Osteoblast (primary cell): ENCODE measurements at regions not wholly inside any gene's neighbourhood (a gene's known extent, or its start where the extent isn't known, plus 50 kb on each side); places are given as distances from the start of the nearest gene placed in this dataset.

Source experiments
- DNase-seq: peaks from one replicate; pipeline ENCODE4 v3.0.0; 2011; ENCODE audit warnings: low spot score, mixed read lengths; ENCODE audit not compliant: insufficient read length; ENCODE audit errors: missing footprints
- H2AFZ ChIP-seq: 2 replicates; pipeline ENCODE4 v1.6.0; 2011; ENCODE audit warnings: mild to moderate bottlenecking, low read length
- H3K27ac ChIP-seq: 2 replicates; pipeline ENCODE4 v1.5.1; 2011; ENCODE audit warnings: mild to moderate bottlenecking, low read depth, low read length, moderate library complexity
- H3K27me3 ChIP-seq: 2 replicates; pipeline ENCODE4 v1.6.0; 2012; ENCODE audit warnings: mild to moderate bottlenecking, control low read depth, inconsistent platforms, low read length, moderate library complexity; ENCODE audit not compliant: insufficient read depth
- H3K36me3 ChIP-seq: 2 replicates; pipeline ENCODE4 v1.5.1; 2011; ENCODE audit warnings: mild to moderate bottlenecking, low read length, control low read depth, moderate library complexity; ENCODE audit not compliant: insufficient read depth
- H3K4me1 ChIP-seq: 2 replicates; pipeline ENCODE4 v1.5.1; 2011; ENCODE audit warnings: mild to moderate bottlenecking, low read length, control low read depth, moderate library complexity; ENCODE audit not compliant: insufficient read depth
- H3K4me2 ChIP-seq: 2 replicates; pipeline ENCODE4 v1.6.0; 2011; ENCODE audit warnings: mild to moderate bottlenecking, low read length; ENCODE audit not compliant: insufficient read depth
- H3K4me3 ChIP-seq: fragments of 200-600 bp; sonication (generic); 3 replicates; pipeline ENCODE4 v1.5.1; 2012; ENCODE audit warnings: mild to moderate bottlenecking, low read length, inconsistent platforms; ENCODE audit not compliant: insufficient read depth
- H3K79me2 ChIP-seq: 2 replicates; pipeline ENCODE4 v1.6.0; 2012; ENCODE audit warnings: mild to moderate bottlenecking, low read length, control low read depth, inconsistent platforms; ENCODE audit not compliant: insufficient read depth
- H3K9me3 ChIP-seq: 2 replicates; pipeline ENCODE4 v1.5.1; 2011; ENCODE audit warnings: low read depth, low read length, control low read depth
- H4K20me1 ChIP-seq: 2 replicates; pipeline ENCODE4 v1.6.0; 2012; ENCODE audit warnings: mild to moderate bottlenecking, low read length, control low read depth; ENCODE audit not compliant: insufficient read depth
- TF ChIP-seq, protein P1 (sequence below): IDR thresholded peaks from 2 replicates; pipeline ENCODE4 v1.5.1; 2011; ENCODE audit warnings: mild to moderate bottlenecking, low read depth, low read length, moderate library complexity; ENCODE audit errors: extremely low read depth

- Histone ChIP-seq H2AFZ (no peak overlapping the region), H3K9me3 (no peaks in the 10 kb centered on the region), H3K27me3 (no peaks in the 10 kb centered on the region), H3K36me3 (no peaks in the 10 kb centered on the region), H3K27ac (no peak overlapping the region), H3K4me1 (no peaks in the 10 kb centered on the region), H3K79me2 (no peaks in the 10 kb centered on the region), H3K4me3 (no peak overlapping the region), H4K20me1 (no peaks in the 10 kb centered on the region), H3K4me2 (no peak overlapping the region)
- TF ChIP-seq, protein P1, sequence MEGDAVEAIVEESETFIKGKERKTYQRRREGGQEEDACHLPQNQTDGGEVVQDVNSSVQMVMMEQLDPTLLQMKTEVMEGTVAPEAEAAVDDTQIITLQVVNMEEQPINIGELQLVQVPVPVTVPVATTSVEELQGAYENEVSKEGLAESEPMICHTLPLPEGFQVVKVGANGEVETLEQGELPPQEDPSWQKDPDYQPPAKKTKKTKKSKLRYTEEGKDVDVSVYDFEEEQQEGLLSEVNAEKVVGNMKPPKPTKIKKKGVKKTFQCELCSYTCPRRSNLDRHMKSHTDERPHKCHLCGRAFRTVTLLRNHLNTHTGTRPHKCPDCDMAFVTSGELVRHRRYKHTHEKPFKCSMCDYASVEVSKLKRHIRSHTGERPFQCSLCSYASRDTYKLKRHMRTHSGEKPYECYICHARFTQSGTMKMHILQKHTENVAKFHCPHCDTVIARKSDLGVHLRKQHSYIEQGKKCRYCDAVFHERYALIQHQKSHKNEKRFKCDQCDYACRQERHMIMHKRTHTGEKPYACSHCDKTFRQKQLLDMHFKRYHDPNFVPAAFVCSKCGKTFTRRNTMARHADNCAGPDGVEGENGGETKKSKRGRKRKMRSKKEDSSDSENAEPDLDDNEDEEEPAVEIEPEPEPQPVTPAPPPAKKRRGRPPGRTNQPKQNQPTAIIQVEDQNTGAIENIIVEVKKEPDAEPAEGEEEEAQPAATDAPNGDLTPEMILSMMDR = no peak
- DNase-seq = no peak
Observed at GRCh38 chr12:38132139-38132538, 184.4 kb upstream of the ALG10B start.

GRCh38 chr12:38137287-38137686 lies 179.3 kb upstream of the ALG10B start:
- no peaks in the 10 kb centered on the region for H3K36me3 ChIP-seq
- no peak for DNase-seq
- no peak overlapping the region for H3K4me3 ChIP-seq
- H2AFZ ChIP-seq = no peak overlapping the region
- no peaks in the 10 kb centered on the region for H4K20me1 ChIP-seq
- no peak overlapping the region for H3K4me2 ChIP-seq
- H3K4me1 ChIP-seq = no peaks in the 10 kb centered on the region
- H3K27me3 ChIP-seq = no peaks in the 10 kb centered on the region
- H3K9me3 ChIP-seq = no peaks in the 10 kb centered on the region
- H3K79me2 ChIP-seq = no peaks in the 10 kb centered on the region
- H3K27ac ChIP-seq = no peak overlapping the region
- TF ChIP-seq, protein P1 = no peak

- TF ChIP-seq, protein P1 = no peak
- no peak overlapping the region for H3K4me3 ChIP-seq
- no peak for DNase-seq
- no peaks in the 10 kb centered on the region for H4K20me1 ChIP-seq
- H3K9me3 ChIP-seq = no peaks in the 10 kb centered on the region
- H3K4me1 ChIP-seq = no peaks in the 10 kb centered on the region
- no peaks in the 10 kb centered on the region for H3K79me2 ChIP-seq
- H3K27ac ChIP-seq = no peak overlapping the region
- H3K36me3 ChIP-seq = no peaks in the 10 kb centered on the region
- no peak overlapping the region for H2AFZ ChIP-seq
- no peaks in the 10 kb centered on the region for H3K27me3 ChIP-seq
- no peak overlapping the region for H3K4me2 ChIP-seq
Observed at GRCh38 chr12:38137716-38138115, 178.9 kb upstream of the ALG10B start.

- H3K4me3 ChIP-seq = peak overlapping the region; percentile 60
- no peaks in the 10 kb centered on the region for H4K20me1 ChIP-seq
- peak overlapping the region; percentile 71 for H3K4me2 ChIP-seq
- no peaks in the 10 kb centered on the region for H3K36me3 ChIP-seq
- H3K4me1 ChIP-seq = no peaks in the 10 kb centered on the region
- H3K27me3 ChIP-seq = no peaks in the 10 kb centered on the region
- TF ChIP-seq, protein P1 = peak; percentile 96
- no peaks in the 10 kb centered on the region for H3K79me2 ChIP-seq
- H2AFZ ChIP-seq = peak overlapping the region; percentile 85
- DNase-seq = peak; percentile 89
- H3K9me3 ChIP-seq = no peaks in the 10 kb centered on the region
- no peak overlapping the region for H3K27ac ChIP-seq
Observed at GRCh38 chr12:38138225-38139221, 178.1 kb upstream of the ALG10B start.
